Testis (tissue), 2 donors: ENCODE measurements at regions not wholly inside any gene's neighbourhood (a gene's known extent, or its start where the extent isn't known, plus 50 kb on each side); places are given as distances from the start of the nearest gene placed in this dataset.

Source experiments
- POLR2A ChIP-seq: fragments of 450-650 bp; IDR thresholded peaks from one replicate; pipeline ENCODE4 v1.6.1; 2017; ENCODE audit warnings: antibody characterized with exemption, mild to moderate bottlenecking, moderate library complexity
- TF ChIP-seq, protein P1 (sequence below), 3 experiments: fragments of 450-650 bp in 2 of 3; fragments of 200-600 bp in 1 of 3; sonication (generic) in 1 of 3; IDR thresholded peaks; one replicate each; pipeline ENCODE4 v1.5.1; 2016 to 2019; ENCODE audit warnings: antibody characterized with exemption in 3 of 3, mild to moderate bottlenecking in 2 of 3, moderate library complexity in 1 of 3

DNA sequence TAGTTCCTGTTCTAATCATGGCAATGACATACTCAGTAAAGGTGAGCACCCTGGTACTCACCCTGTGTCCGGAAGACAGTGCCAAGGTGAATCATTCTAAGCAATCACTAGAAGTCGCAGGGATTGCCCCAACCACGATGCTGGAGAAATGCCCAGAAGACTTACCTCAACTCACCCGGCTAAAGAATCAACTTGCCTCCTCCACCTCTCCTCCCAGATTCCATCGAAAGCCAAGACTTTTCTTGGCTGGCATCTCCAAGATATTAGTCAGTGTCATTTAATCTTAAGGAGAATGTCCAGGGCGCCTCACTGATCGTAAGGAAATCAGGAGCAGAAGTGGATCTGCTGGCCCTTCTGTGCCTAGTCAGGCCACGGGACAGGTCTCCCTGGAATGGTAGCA is 204.9 kb downstream of the ERCC6L2 start:
- TF ChIP-seq, protein P1, sequence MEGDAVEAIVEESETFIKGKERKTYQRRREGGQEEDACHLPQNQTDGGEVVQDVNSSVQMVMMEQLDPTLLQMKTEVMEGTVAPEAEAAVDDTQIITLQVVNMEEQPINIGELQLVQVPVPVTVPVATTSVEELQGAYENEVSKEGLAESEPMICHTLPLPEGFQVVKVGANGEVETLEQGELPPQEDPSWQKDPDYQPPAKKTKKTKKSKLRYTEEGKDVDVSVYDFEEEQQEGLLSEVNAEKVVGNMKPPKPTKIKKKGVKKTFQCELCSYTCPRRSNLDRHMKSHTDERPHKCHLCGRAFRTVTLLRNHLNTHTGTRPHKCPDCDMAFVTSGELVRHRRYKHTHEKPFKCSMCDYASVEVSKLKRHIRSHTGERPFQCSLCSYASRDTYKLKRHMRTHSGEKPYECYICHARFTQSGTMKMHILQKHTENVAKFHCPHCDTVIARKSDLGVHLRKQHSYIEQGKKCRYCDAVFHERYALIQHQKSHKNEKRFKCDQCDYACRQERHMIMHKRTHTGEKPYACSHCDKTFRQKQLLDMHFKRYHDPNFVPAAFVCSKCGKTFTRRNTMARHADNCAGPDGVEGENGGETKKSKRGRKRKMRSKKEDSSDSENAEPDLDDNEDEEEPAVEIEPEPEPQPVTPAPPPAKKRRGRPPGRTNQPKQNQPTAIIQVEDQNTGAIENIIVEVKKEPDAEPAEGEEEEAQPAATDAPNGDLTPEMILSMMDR (IDR thresholded peaks at IDR 0.05) = no peak
- TF ChIP-seq POLR2A = no peak
